CD1c-positive myeloid dendritic cell (primary cell): ENCODE measurements at regions not wholly inside any gene's neighbourhood (a gene's known extent, or its start where the extent isn't known, plus 50 kb on each side); places are given as distances from the start of the nearest gene placed in this dataset.
"Not testable (repeated sequence)": the region's sequence is repeated elsewhere in the genome, so short reads cannot be mapped to it uniquely, and the experiment has no call there.

Experiments used
- DNase-seq: peaks from one replicate; pipeline ENCODE4 v3.0.0-alpha.2; 2016; ENCODE audit errors: extremely low spot score

GRCh38 chr5:29485333-29485732 lies 1708.2 kb upstream of the CDH6 start:
- no peak for DNase-seq

- no peak for DNase-seq
Measured at GRCh38 chr5:29469581-29469980, 1723.9 kb upstream of the CDH6 start.

GRCh38 chr5:29462241-29462640 lies 1731.2 kb upstream of the CDH6 start:
- no peak for DNase-seq

GRCh38 chr5:29460971-29461559 lies 1732.4 kb upstream of the CDH6 start:
- no peak for DNase-seq

DNA sequence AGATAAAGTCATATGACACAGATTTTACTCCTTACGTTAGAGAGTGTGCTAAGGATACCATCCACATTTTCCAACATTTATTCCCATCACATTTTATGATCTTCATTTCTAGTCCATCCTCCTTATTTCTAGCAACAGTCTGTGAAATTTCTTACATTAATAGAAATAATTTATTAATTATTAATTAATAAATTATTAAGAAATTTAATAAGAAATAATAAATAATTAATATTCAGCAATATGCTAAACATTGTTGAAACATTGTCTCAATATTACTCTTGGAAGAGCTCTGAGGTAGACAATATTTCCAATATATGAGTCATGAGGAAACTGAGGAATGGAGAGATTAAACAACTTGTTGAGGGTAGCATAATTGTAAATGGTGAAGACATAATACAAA lies 1742.5 kb upstream of the CDH6 start:
- DNase-seq: not testable (repeated sequence)

DNA sequence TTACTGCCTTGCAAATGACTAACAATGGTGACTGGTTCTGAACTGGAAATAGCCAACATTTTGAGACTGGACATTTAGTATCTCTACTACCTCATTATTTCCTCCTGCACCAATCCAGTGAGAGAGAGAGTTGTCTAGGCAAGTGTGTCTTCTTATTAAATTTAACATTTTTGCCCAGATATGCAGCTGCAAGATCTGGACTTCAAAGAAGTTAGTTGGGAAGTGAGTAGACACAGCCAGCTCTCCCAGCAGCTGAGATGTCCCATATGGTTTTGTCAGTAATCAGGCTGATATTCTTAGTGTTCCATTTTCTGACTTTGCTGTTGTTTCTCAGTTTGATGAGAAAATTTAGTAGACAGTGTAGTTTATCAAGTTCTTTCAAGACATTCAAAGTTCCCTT lies 1778.8 kb upstream of the CDH6 start:
- no peak for DNase-seq

DNA sequence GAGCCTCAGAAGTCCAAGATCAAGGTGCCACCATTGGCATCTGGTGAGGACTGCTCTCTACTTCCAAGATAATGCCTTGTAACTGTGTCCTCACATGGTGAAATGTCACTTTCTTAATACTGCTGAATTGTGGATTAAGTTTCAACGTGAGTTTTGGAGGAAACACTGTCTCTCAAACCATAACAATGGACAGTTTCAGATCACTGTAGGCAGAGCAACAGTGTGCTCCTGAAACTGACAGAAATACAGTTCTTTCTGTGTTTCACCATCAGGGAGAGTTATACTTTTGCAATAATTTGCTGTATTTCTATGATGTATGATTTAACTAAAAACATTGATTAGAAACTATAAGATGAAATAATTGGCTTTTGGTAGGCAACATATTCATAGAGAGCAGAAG lies 1780.5 kb upstream of the CDH6 start:
- DNase-seq: no peak

- no peak for DNase-seq
Measured at GRCh38 chr5:29402270-29402669, 1791.2 kb upstream of the CDH6 start.

DNA sequence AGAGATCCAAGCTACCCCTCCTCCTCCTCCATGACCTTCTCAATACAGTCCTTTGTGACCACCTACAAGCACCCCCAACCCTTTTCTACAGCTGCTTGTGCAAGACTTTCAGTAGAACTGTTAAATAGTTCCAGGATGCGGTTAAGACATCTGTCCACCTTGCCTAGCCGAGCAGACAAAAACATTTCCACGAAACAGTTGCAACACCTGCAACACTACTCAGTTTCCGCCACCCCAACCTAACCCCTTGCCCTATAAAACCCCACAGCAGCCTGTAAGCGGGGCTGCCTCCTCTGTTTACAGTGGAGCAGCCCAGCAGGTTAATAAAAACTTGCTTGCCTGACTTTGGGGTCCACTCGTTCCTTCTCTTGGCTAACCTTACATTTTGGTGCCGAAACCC lies 1803.5 kb upstream of the CDH6 start:
- no peak for DNase-seq

- DNase-seq: no peak
Measured at GRCh38 chr5:29387384-29387783, 1806.1 kb upstream of the CDH6 start.

- DNase-seq: no peak
Measured at GRCh38 chr5:29382780-29383179, 1810.7 kb upstream of the CDH6 start.

DNA sequence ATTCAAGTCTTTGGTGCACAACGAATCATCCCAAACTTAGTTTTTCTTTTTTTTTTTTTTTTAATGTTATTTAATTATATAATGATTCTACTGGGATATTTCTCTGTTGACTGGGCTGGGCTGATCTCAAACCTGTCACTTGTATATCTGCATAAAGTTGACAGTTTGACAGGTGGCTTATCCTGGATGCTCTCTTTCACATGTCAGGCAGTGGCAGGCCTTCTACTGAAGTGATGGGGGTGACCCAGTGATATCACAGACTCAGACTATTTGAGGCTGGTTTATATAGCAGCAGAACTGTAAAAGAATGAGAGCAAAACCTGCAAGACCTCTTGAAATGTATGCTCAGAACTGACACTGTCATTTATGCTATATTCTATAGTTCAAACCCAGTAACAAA lies 1813.5 kb upstream of the CDH6 start:
- DNase-seq: no peak

- no peak for DNase-seq
Measured at GRCh38 chr5:29379619-29380018, 1813.9 kb upstream of the CDH6 start.

DNA sequence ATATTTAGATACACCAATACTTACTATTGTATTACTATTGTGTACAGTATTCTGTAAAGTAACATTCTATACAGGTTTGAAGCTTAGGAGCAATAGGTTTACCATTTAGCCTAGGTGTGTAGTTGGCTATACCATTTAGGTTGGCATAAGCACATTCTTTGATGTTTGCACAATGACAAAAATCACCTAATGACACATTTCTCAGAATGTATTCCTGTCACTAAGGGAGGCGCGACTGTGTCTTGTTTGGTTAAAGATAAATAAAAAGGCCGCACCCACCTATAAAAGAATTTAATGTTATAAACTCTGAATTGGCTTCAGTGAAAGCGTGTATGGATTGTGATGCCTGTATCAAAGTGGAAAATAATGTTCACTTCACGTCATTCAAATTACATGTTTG lies 1815.4 kb upstream of the CDH6 start:
- DNase-seq: no peak

GRCh38 chr5:29370248-29370647 lies 1823.2 kb upstream of the CDH6 start:
- no peak for DNase-seq

- no peak for DNase-seq
Measured at GRCh38 chr5:29367176-29367833, 1826.2 kb upstream of the CDH6 start.

DNA sequence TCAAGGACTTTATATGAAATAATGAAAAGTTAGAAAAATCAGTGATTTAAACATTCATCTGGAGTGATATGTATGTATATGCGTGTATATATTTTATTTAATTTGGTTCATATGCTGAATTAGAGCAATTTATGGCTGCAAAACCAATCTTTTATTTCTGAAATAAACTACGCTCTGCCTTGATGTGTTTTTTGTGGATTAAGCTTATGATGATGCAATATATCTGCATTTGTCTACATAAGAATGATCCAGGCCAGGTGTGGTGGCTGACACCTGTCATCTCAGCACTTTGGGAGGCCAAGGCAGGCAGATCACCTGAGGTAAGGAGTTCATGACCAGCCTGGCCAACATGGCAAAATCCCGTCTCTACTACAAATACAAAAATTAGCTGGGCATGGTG lies 1842.3 kb upstream of the CDH6 start:
- DNase-seq: no peak

- DNase-seq: no peak
Measured at GRCh38 chr5:29337030-29337429, 1856.5 kb upstream of the CDH6 start.

DNA sequence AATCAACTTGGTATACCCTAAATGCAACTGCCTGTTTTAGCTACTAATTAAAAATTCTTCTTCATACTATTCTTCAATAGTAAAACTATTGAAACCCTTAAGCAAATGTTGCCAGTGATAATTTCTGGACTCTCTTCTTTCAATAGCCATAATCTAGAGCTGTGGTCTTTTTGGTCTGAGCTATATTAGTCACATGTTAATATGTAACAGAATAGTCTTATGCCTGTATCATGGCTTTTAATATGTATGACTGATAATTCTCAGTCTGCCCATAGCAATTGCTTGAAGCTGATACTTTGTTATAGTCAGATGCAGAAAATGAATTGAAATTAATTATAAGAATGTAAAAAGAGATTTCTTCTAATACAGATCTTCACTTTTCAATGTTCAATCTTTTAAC lies 1871.9 kb upstream of the CDH6 start:
- DNase-seq: no peak

GRCh38 chr5:29309359-29309758 lies 1884.1 kb upstream of the CDH6 start:
- DNase-seq: no peak

- DNase-seq: no peak
Measured at GRCh38 chr5:29307478-29307877, 1886.0 kb upstream of the CDH6 start.

DNA sequence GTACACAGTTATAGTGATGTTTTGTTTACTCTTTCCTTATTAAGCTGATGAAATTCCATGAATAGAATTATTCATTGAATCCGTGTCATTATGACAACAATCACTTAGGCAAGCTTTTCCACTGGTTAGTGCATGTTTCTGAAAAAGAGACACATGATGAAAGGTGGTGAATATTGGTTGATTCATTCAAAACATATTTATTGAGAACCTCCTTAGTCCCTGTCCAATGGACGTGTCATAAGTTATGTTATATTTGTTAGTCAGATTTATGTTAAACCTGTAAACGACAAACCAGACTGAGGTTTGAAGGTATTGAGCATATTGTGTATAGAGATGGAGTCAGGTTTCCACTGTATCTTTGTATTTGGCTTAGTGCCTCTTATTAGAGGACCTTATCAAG lies 1888.9 kb upstream of the CDH6 start:
- no peak for DNase-seq

GRCh38 chr5:29296548-29296947 lies 1896.9 kb upstream of the CDH6 start:
- no peak for DNase-seq

DNA sequence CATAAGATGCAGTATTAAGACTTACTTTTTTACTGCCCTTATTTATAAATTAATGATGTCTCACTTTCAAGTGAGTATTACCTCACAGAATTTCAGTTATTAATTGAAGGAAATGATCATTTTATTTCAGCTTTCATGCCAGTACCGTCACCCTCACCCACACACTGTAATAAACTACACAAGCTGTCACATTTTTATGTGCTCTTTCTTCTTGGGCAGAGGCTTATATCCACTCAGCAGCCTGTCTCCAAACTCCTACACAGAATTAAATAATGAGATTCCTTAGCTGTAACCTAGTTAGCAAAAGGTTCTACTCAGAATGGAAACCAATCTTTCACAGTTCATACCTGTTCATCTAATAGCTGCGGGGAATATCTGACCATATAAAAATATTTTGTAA lies 1915.8 kb upstream of the CDH6 start:
- no peak for DNase-seq
